Aorta (tissue), 5 donors: ENCODE measurements at regions not wholly inside any gene's neighbourhood (a gene's known extent, or its start where the extent isn't known, plus 50 kb on each side); places are given as distances from the start of the nearest gene placed in this dataset.

Source experiments
- ATAC-seq: fragments of 200-7000 bp; cut with Tn5 transposase; one replicate; pipeline ENCODE4 v1.9.1; 2022; ENCODE audit warnings: moderate library complexity; ENCODE audit not compliant: low FRiP score
- DNase-seq, 2 donors: peaks; one replicate each; pipeline ENCODE4 v3.0.0-alpha.2; 2020
- H3K27ac ChIP-seq, 2 donors: one replicate each; pipeline ENCODE4 v1.5.1; 2013; ENCODE audit warnings: low read length in 2 of 2, mild to moderate bottlenecking in 2 of 2, moderate library complexity in 2 of 2, control low read depth in 1 of 2, inconsistent platforms in 1 of 2, low read depth in 1 of 2
- H3K27me3 ChIP-seq, 2 donors: one replicate each; pipeline ENCODE4 v1.6.1; 2013; ENCODE audit warnings: control low read depth in 1 of 2, low read length in 1 of 2, mild to moderate bottlenecking in 1 of 2, moderate library complexity in 1 of 2; ENCODE audit not compliant: insufficient read depth in 2 of 2, control insufficient read depth in 1 of 2
- H3K36me3 ChIP-seq, 2 donors: one replicate each; pipeline ENCODE4 v1.6.1; 2013; ENCODE audit warnings: control low read depth in 1 of 2, low read length in 1 of 2, mild to moderate bottlenecking in 1 of 2; ENCODE audit not compliant: insufficient read depth in 2 of 2, control insufficient read depth in 1 of 2
- H3K4me1 ChIP-seq, 2 donors: one replicate each; pipeline ENCODE4 v1.6.1; 2013; ENCODE audit warnings: low read length in 2 of 2, control low read depth in 1 of 2, mild to moderate bottlenecking in 1 of 2, moderate library complexity in 1 of 2; ENCODE audit not compliant: insufficient read depth in 2 of 2, control insufficient read depth in 1 of 2
- H3K4me3 ChIP-seq, 2 donors: one replicate each; pipeline ENCODE4 v1.5.1; 2013; ENCODE audit warnings: low read length in 2 of 2, control low read depth in 1 of 2, mild to moderate bottlenecking in 1 of 2
- H3K9me3 ChIP-seq: one replicate; pipeline ENCODE4 v1.6.1; 2013; ENCODE audit warnings: mild to moderate bottlenecking, low read length; ENCODE audit not compliant: control insufficient read depth
- WGBS, 2 donors: extraction: QIAGEN DNeasy Blood & Tissue Kit; methylation state at CpG; one replicate each; pipeline ENCODE4 v1.1.7; 2013; 5-methylcytosine and 5-hydroxymethylcytosine counted together
- intact Hi-C, 2 donors: fragments of 100-400 bp; cut with DNase I; formaldehyde crosslinking; loops; one replicate each; pipeline versions ENCODE4 v1.14.2 to v1.15.0; 2022
- donor health status: healthy with polysubstance abuse.
- donor health status: Bipolar disorder and iron deficiency.
- donor health status: DM: no; HTN: no; CAD: no.
- donor health status: DM: no; HTN: no; CAD: no.
- donor health status: DM: yes; HTN: yes; CAD: no.

DNA sequence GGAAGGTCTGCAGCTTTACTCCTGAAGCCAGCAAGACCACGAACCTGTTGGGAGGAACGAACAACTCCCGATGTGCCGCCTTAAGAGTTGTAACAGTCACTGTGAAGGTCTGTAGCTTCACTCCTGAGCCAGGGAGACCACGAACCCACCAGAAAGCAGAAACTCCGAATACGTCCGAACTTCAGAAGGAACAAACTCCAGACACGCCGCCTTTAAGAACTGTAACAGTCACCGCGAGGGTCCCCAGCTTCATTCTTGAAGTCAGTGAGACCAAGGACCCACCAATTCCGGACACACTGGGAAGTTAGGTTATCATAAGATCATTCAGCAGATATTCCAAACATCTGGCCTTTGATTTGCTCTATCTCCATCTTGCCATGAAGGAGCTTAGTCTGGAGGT lies 1623.0 kb downstream of the SLITRK1 start:
- intact Hi-C loops, result no loop called here
- Histone ChIP-seq H3K27ac (no peak overlapping the region), H3K4me3 (no peak overlapping the region), H3K4me1 (no peaks in the 10 kb centered on the region), H3K27me3 (no peaks in the 10 kb centered on the region), H3K36me3 (no peaks in the 10 kb centered on the region), H3K9me3 (no peaks in the 10 kb centered on the region)
- 97 to 99% methylated on average over 13 of the region's 13 CpGs for WGBS, 2 donors
- ATAC-seq (no peak), DNase-seq (no peak)

DNA sequence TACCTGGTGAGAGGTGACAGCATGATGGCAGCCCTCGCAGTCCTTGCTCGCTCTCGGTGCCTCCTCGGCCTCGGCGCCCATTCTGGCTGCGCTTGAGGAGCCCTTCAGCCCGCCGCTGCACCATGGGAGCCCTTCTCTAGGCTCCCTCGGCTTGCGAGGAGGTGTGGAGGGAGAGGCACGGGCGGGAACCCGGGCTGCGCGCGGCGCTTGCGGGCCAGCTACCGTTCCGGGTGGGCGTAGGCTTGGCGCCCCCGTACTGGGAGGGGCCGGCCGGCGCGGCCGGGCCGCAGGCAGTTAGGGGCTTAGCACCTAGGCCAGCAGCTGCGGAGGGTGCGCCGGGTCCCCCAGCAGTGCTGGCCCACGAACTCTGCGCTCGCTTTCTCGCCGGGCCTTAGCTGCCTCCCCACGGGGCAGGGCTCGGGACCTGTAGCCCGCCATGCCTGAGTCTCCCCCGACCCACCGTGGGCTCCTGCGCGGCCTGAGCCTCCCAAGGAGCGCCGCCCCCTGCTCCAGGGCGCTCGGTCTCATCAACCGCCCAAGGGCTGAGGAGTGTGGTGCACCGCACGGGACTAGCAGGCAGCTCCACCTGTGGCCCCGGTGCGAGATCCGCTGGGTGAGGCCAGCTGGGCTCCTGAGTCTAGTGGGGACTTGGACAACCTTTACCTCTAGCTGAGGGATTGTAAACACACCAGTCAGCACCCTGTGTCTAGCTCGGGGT lies 1624.3 kb downstream of the SLITRK1 start:
- WGBS, 2 donors, result 95 to 96% methylated on average over 54 to 56 of the region's 56 CpGs
- no peaks in the 10 kb centered on the region for H3K4me1 ChIP-seq
- no peak for DNase-seq
- H3K4me3 ChIP-seq, result no peak overlapping the region
- no peak for ATAC-seq
- H3K27ac ChIP-seq, result no peak overlapping the region
- H3K27me3 ChIP-seq, result no peaks in the 10 kb centered on the region
- intact Hi-C loops, result no loop called here
- H3K36me3 ChIP-seq, result no peaks in the 10 kb centered on the region
- H3K9me3 ChIP-seq, result no peaks in the 10 kb centered on the region

DNA sequence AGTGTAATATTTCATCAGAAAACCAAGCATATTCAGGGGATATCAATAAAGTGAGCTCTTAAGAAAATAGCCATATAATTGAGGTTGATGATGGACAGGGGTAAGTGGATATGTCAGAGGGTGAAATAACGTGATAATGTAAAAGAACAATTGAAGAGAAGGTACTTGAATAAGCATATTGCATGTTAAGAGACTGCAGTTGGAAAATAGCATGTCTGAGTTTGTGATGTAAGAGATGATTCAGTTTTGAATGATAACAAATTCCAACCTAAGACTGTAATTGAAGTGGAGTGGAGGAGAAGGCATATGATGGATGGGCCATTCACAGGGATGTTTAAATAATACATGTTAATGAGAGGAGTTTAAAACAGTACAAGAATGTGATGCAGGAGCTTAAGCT lies 1633.5 kb downstream of the SLITRK1 start:
- 53 to 81% methylated on average over 1 of the region's 1 CpG for WGBS, 2 donors
- Histone ChIP-seq H3K9me3 (no peaks in the 10 kb centered on the region), H3K4me3 (no peak overlapping the region), H3K4me1 (no peaks in the 10 kb centered on the region), H3K27me3 (no peaks in the 10 kb centered on the region), H3K27ac (no peak overlapping the region), H3K36me3 (no peaks in the 10 kb centered on the region)
- ATAC-seq, result no peak
- DNase-seq, result no peak
- intact Hi-C loops, result no loop called here

DNA sequence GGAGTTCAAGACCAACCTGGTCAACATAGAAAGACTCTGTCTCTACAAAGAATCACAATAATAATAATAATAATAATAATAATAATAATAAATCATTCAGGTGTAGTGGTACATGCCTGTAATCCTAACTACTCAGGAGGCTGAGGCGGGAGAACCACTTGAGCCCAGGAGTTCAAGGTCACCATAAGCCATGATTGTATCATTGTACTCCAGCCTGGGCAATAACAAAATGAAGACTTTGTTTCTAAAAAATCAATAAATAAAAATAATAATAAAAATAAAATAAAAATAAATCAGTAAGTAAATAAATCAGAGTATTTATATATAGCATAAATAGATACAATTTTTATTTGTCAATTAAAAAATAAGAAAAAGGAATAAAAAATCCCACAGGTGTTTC lies 1636.4 kb downstream of the SLITRK1 start:
- no peak overlapping the region for H3K27ac ChIP-seq
- intact Hi-C loops, result no loop called here
- ATAC-seq (no peak), DNase-seq (no peak)
- H3K4me3 ChIP-seq, result no peak overlapping the region
- H3K27me3 ChIP-seq, result no peaks in the 10 kb centered on the region
- no peaks in the 10 kb centered on the region for H3K36me3 ChIP-seq
- no peaks in the 10 kb centered on the region for H3K4me1 ChIP-seq
- H3K9me3 ChIP-seq, result no peaks in the 10 kb centered on the region
- WGBS, 2 donors, result 96 to 97% methylated on average over 1 of the region's 1 CpG

DNA sequence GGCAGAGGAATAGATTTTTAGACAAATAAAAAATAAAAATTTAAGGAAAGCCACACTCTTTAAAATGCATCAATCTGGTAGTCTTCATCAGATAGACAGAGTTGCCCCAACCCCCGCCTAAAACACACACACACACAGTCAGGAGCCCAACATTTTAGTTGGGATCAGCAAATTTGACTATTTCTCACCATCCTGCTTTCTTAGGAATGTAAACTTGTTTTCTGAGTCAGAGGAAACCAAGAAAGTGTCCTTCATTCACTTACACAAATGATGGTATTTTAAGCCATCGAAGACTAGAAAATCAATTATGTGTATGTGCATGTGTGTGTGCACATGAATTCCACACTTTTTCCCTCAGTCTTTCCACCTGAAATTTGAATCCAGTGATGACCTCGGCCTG lies 1657.5 kb downstream of the SLITRK1 start:
- Histone ChIP-seq H3K9me3 (no peaks in the 10 kb centered on the region), H3K27me3 (no peaks in the 10 kb centered on the region), H3K27ac (no peak overlapping the region), H3K4me3 (no peak overlapping the region), H3K36me3 (no peaks in the 10 kb centered on the region), H3K4me1 (no peaks in the 10 kb centered on the region)
- WGBS, 2 donors, result 91 to 93% methylated on average over 3 of the region's 3 CpGs
- ATAC-seq, result no peak
- DNase-seq, result no peak
- intact Hi-C loops, result no loop called here

DNA sequence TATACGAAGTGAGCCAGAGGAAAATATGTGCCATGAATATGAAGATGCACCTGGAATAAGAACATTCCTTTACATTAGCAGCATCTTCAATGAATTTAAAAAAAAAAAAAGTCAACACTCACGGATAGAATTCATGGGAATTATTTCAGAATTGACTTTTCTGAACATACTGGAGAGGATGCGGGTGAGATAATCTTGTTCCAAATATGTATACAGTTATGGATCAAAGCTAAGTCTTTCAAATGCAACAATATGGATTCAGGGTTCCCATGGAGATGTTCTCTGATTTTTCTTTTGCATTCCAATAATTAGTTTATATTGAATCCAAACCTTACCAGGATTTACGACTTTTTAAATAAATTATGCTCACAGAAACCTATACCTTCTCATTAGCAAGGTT lies 1660.7 kb downstream of the SLITRK1 start:
- Histone ChIP-seq H3K4me1 (no peaks in the 10 kb centered on the region), H3K36me3 (no peaks in the 10 kb centered on the region), H3K9me3 (no peaks in the 10 kb centered on the region), H3K27ac (no peak overlapping the region), H3K27me3 (no peaks in the 10 kb centered on the region), H3K4me3 (no peak overlapping the region)
- WGBS, 2 donors, result 93 to 95% methylated on average over 4 of the region's 4 CpGs
- no peak for DNase-seq
- ATAC-seq, result no peak
- intact Hi-C loops, result no loop called here

DNA sequence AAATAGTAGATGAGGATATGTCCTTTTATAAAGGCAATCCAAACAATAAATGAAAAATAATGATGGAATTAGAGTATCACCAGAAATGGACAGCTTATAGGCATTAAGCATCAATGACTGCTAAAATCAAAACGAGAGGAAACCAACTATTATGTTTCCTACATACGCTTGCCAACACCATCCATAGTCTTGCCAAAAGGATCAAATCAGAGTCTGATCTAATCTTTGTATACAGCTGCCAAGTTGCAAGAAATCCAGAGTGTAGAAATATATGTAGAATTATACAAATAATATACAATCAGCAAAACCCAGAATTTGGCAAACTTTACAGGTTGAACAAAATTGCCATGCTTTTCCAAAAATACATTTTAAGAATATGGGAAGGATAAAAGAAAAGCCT lies 1661.6 kb downstream of the SLITRK1 start:
- ATAC-seq (no peak), DNase-seq (no peak)
- Histone ChIP-seq H3K27me3 (no peaks in the 10 kb centered on the region), H3K4me3 (no peak overlapping the region), H3K4me1 (no peaks in the 10 kb centered on the region), H3K9me3 (peaks cover 3% of the 10 kb centered on the region), H3K27ac (no peak overlapping the region), H3K36me3 (no peaks in the 10 kb centered on the region)
- WGBS, 2 donors, result 4 to 7% methylated on average over 2 of the region's 2 CpGs
- intact Hi-C loops, result no loop called here

DNA sequence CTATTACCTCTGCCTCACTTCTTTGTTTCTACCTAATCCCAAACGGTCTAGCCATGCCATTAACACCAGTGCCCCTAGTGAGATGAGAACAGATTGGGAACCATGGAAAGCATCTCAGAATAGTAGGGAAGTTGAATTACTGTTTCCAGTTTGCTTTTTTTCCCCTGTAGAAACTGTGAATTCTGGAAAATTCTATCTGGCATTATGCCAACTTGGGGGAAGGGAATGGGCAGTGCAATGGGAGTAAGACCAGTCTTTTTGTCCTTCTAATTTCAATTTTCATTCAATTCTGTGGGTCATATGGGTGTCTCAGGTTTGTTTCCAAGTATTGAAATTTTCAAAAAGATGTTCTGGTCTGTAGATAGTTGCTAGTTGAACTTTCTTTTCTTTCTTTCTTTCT lies 1666.1 kb downstream of the SLITRK1 start:
- DNase-seq (no peak), ATAC-seq (no peak)
- H3K36me3 ChIP-seq, result no peaks in the 10 kb centered on the region
- 75 to 88% methylated on average over 1 of the region's 1 CpG for WGBS, 2 donors
- H3K27me3 ChIP-seq, result no peaks in the 10 kb centered on the region
- no peak overlapping the region for H3K4me3 ChIP-seq
- no peaks in the 10 kb centered on the region for H3K4me1 ChIP-seq
- H3K9me3 ChIP-seq, result peaks cover 5% of the 10 kb centered on the region
- H3K27ac ChIP-seq, result no peak overlapping the region
- intact Hi-C loops, result no loop called here

DNA sequence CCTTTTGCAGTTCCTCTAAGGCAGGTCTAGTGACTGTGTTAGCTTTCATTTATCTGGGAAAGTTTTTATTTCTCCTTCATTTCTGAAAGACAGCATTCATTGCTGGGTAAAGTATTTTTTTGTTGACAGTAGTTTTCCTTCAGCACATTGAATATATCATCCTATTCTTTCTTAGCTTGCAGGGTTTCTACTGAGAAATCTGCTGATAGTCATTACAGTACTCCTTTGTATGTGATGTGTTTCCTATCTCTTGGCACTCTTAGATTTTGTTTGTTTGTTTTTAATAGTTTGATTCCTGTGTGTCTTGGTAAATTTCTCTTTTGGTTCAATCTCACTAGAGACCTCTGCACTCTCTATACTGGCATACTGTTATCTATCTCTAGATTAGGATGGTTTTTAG lies 1667.9 kb downstream of the SLITRK1 start:
- ATAC-seq, result no peak
- intact Hi-C loops, result no loop called here

More for the DNA sequence above, 1667.9 kb downstream of the SLITRK1 start:
- no peak for DNase-seq
- Histone ChIP-seq H3K36me3 (no peaks in the 10 kb centered on the region), H3K9me3 (peaks cover 5% of the 10 kb centered on the region), H3K27ac (no peak overlapping the region), H3K4me1 (no peaks in the 10 kb centered on the region), H3K4me3 (no peak overlapping the region), H3K27me3 (no peaks in the 10 kb centered on the region)
